A549 (cell line): ENCODE measurements at regions not wholly inside any gene's neighbourhood (a gene's known extent, or its start where the extent isn't known, plus 50 kb on each side); places are given as distances from the start of the nearest gene placed in this dataset.

Experiments used
- CTCF ChIP-seq: fragments of >200 bp; sonication (Bioruptor Twin); formaldehyde crosslinking; IDR thresholded peaks from 3 replicates; pipeline ENCODE4 v1.5.1; 2016
- MYC ChIP-seq: IDR thresholded peaks from 2 replicates; pipeline ENCODE4 v1.6.1; 2012; ENCODE audit warnings: mild to moderate bottlenecking, inconsistent platforms, low read length, improper control_type of control experiment, borderline replicate concordance

GRCh38 chr1:37240897-37241296, 206.6 kb upstream of the GRIK3 start:
- TF ChIP-seq MYC (no peak), CTCF (no peak)
